HuH-7.5 (cell line): ENCODE measurements at regions not wholly inside any gene's neighbourhood (a gene's known extent, or its start where the extent isn't known, plus 50 kb on each side); places are given as distances from the start of the nearest gene placed in this dataset.
A peak's percentile ranks its signal among the peaks of the same experiment; 100 is the strongest.

Experiments
- DNase-seq: peaks from one replicate; pipeline ENCODE4 v3.0.0; 2011; ENCODE audit warnings: low spot score

- DNase-seq, result no peak
Measured at GRCh38 chr3:80052271-80052670, 284.5 kb upstream of the ROBO1 start.

GRCh38 chr3:80051602-80051962, 283.8 kb upstream of the ROBO1 start:
- DNase-seq, result peak; percentile 12

- DNase-seq, result no peak
Measured at GRCh38 chr3:80050826-80051601, 283.2 kb upstream of the ROBO1 start.

GRCh38 chr3:80043226-80043625, 275.4 kb upstream of the ROBO1 start:
- DNase-seq, result no peak

- DNase-seq, result no peak
Measured at GRCh38 chr3:80040067-80040466, 272.3 kb upstream of the ROBO1 start.

- DNase-seq, result no peak
Measured at GRCh38 chr3:80036176-80036575, 268.4 kb upstream of the ROBO1 start.

- no peak for DNase-seq
Measured at GRCh38 chr3:80035021-80035420, 267.2 kb upstream of the ROBO1 start.

- no peak for DNase-seq
Measured at GRCh38 chr3:80023010-80023409, 255.2 kb upstream of the ROBO1 start.

- no peak for DNase-seq
Measured at GRCh38 chr3:80018375-80018774, 250.6 kb upstream of the ROBO1 start.

- DNase-seq, result no peak
Measured at GRCh38 chr3:80017369-80017768, 249.6 kb upstream of the ROBO1 start.

- no peak for DNase-seq
Measured at GRCh38 chr3:80014576-80014975, 246.8 kb upstream of the ROBO1 start.

- no peak for DNase-seq
Measured at GRCh38 chr3:80010021-80010571, 242.3 kb upstream of the ROBO1 start.

- no peak for DNase-seq
Measured at GRCh38 chr3:80007522-80007921, 239.7 kb upstream of the ROBO1 start.

GRCh38 chr3:80006315-80006714, 238.5 kb upstream of the ROBO1 start:
- DNase-seq, result no peak

GRCh38 chr3:80000022-80000421, 232.2 kb upstream of the ROBO1 start:
- no peak for DNase-seq

- no peak for DNase-seq
Measured at GRCh38 chr3:79994397-79994796, 226.6 kb upstream of the ROBO1 start.

GRCh38 chr3:79986338-79986737, 218.5 kb upstream of the ROBO1 start:
- DNase-seq, result no peak

- DNase-seq, result no peak
Measured at GRCh38 chr3:79985816-79986215, 218.0 kb upstream of the ROBO1 start.

- no peak for DNase-seq
Measured at GRCh38 chr3:79983118-79983517, 215.3 kb upstream of the ROBO1 start.

- DNase-seq, result no peak
Measured at GRCh38 chr3:79979990-79980389, 212.2 kb upstream of the ROBO1 start.

GRCh38 chr3:79976466-79976865, 208.7 kb upstream of the ROBO1 start:
- DNase-seq, result no peak

GRCh38 chr3:79973917-79974595, 206.3 kb upstream of the ROBO1 start:
- no peak for DNase-seq

GRCh38 chr3:79973482-79973881, 205.7 kb upstream of the ROBO1 start:
- no peak for DNase-seq

GRCh38 chr3:79968418-79968817, 200.6 kb upstream of the ROBO1 start:
- DNase-seq, result no peak
